ENCODE measurements at regions not wholly inside any gene's neighbourhood (a gene's known extent, or its start where the extent isn't known, plus 50 kb on each side); places are given as distances from the start of the nearest gene placed in this dataset.

DNA sequence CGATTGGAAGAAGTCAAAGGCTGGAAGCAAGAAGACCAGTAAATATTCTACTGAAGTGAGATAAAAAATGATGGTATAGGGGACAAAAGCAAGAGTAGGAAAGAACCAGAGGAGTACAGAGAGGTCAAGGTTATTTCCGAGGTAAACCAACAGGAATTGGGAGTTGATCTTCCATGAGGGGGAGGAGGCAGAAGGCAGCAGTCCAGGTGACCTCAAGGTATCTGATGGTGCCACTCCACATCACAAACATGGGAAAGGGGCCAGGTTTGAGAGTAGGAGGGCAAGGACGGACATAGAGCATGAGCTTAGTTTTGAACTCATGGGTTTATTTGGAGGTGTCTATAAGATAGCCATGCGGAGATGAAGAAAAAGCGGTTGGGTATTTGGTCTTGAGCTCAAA is 79.4 kb upstream of the CDYL2 start:
- Histone ChIP-seq H3K4me3 (no peak overlapping the region), H3K27ac (no peak overlapping the region), H3K4me1 (peaks cover 9% of the 10 kb centered on the region), H3K36me3 (no peaks in the 10 kb centered on the region), H3K27me3 (no peaks in the 10 kb centered on the region), H3K9me3 (no peaks in the 10 kb centered on the region), H3K9ac (ENCODE audit: low read depth in 2 of 2, low read length in 2 of 2) (no peak overlapping the region)
- intact Hi-C loops (cut with DNase I) = no loop called here
- TF ChIP-seq, protein P1, sequence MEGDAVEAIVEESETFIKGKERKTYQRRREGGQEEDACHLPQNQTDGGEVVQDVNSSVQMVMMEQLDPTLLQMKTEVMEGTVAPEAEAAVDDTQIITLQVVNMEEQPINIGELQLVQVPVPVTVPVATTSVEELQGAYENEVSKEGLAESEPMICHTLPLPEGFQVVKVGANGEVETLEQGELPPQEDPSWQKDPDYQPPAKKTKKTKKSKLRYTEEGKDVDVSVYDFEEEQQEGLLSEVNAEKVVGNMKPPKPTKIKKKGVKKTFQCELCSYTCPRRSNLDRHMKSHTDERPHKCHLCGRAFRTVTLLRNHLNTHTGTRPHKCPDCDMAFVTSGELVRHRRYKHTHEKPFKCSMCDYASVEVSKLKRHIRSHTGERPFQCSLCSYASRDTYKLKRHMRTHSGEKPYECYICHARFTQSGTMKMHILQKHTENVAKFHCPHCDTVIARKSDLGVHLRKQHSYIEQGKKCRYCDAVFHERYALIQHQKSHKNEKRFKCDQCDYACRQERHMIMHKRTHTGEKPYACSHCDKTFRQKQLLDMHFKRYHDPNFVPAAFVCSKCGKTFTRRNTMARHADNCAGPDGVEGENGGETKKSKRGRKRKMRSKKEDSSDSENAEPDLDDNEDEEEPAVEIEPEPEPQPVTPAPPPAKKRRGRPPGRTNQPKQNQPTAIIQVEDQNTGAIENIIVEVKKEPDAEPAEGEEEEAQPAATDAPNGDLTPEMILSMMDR (IDR thresholded peaks at IDR 0.05) = no peak
- no peak for DNase-seq

DNA sequence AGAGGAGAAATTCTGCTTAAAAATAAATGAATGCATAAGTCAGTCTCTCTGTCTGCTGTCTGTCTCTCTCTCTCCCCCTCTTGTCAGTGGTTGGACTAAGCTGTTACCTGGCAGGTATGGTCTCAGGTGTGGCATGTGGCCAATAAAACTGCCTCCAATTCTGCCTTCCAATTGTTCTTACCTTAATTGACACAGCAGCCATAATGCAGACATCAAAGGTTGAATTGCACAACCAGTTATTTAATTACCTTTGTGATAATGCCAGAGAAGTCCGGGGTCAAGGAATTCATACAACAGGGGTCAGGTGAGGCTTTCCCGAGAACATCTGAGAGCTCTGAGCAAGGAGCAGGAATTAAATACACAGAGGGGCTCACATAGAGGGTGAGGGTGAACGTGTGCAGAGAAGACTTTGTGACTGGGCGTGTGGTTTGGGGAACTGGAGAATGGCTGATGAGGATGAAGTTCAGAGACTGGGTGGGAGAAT is 78.8 kb upstream of the CDYL2 start:
- intact Hi-C loops (cut with DNase I) = no loop called here
- Histone ChIP-seq H3K9me3 (no peaks in the 10 kb centered on the region), H3K27me3 (no peaks in the 10 kb centered on the region), H3K9ac (ENCODE audit: low read depth in 2 of 2, low read length in 2 of 2) (no peak overlapping the region), H3K36me3 (no peaks in the 10 kb centered on the region), H3K27ac (no peak overlapping the region), H3K4me1 (peaks cover 9% of the 10 kb centered on the region), H3K4me3 (no peak overlapping the region)
- DNase-seq = peak; percentile 81
- TF ChIP-seq, protein P1 (IDR thresholded peaks at IDR 0.05) = no peak

GRCh38 chr16:80875616-80876015 is 71.2 kb upstream of the CDYL2 start:
- Histone ChIP-seq H3K27me3 (no peaks in the 10 kb centered on the region), H3K4me1 (no peaks in the 10 kb centered on the region), H3K9me3 (no peaks in the 10 kb centered on the region), H3K36me3 (no peaks in the 10 kb centered on the region), H3K9ac (ENCODE audit: low read depth in 2 of 2, low read length in 2 of 2) (no peak overlapping the region), H3K4me3 (no peak overlapping the region), H3K27ac (no peak overlapping the region)
- no peak for DNase-seq
- intact Hi-C loops (cut with DNase I) = no loop called here
- TF ChIP-seq, protein P1 (IDR thresholded peaks at IDR 0.05) = no peak

GRCh38 chr16:80874925-80875324 is 70.5 kb upstream of the CDYL2 start:
- Histone ChIP-seq H3K36me3 (no peaks in the 10 kb centered on the region), H3K27ac (no peak overlapping the region), H3K9me3 (no peaks in the 10 kb centered on the region), H3K4me1 (no peaks in the 10 kb centered on the region), H3K4me3 (no peak overlapping the region), H3K9ac (ENCODE audit: low read depth in 2 of 2, low read length in 2 of 2) (no peak overlapping the region), H3K27me3 (no peaks in the 10 kb centered on the region)
- intact Hi-C loops (cut with DNase I) = no loop called here
- TF ChIP-seq, protein P1 (IDR thresholded peaks at IDR 0.05) = no peak
- no peak for DNase-seq

- TF ChIP-seq, protein P1 (IDR thresholded peaks at IDR 0.05) = no peak
- Histone ChIP-seq H3K4me1 (no peaks in the 10 kb centered on the region), H3K27me3 (no peaks in the 10 kb centered on the region), H3K27ac (no peak overlapping the region), H3K9me3 (no peaks in the 10 kb centered on the region), H3K9ac (ENCODE audit: low read depth in 2 of 2, low read length in 2 of 2) (no peak overlapping the region), H3K36me3 (no peaks in the 10 kb centered on the region), H3K4me3 (no peak overlapping the region)
- intact Hi-C loops (cut with DNase I) = no loop called here
- DNase-seq = no peak
Measured at GRCh38 chr16:80862160-80862705, 57.8 kb upstream of the CDYL2 start.

Data from colonic mucosa (tissue), 4 donors.